ENCODE measurements at regions not wholly inside any gene's neighbourhood (a gene's known extent, or its start where the extent isn't known, plus 50 kb on each side); places are given as distances from the start of the nearest gene placed in this dataset.

GRCh38 chr11:111185266-111185665 lies 60.3 kb upstream of the POU2AF2 start:
- ChIA-PET POLR2A (no interaction called here), CTCF (interaction anchor here (1.6 kb wide), 1 partner anchor 40 kb away, joined by 3 read pairs; no protein-coding TSS in a partner anchor)
- DNase-seq (ENCODE audit: low read depth, low spot score): no peak
- peak overlapping the region; percentile 52 for H3K27ac ChIP-seq (ENCODE audit: low read depth, low read length)
- no peak overlapping the region for H3K4me3 ChIP-seq (ENCODE audit: low read depth, low read length)
- no peak for TF ChIP-seq CTCF (IDR thresholded peaks at IDR 0.05; ENCODE audit: low read depth, low read length)
- H3K27me3 ChIP-seq (ENCODE audit: control insufficient read depth, insufficient read depth, low read length): no peaks in the 10 kb centered on the region
- H3K9me3 ChIP-seq (ENCODE audit: control insufficient read depth, insufficient read depth, low read length): no peaks in the 10 kb centered on the region

GRCh38 chr11:111183706-111184105 lies 61.8 kb upstream of the POU2AF2 start:
- no peak for DNase-seq (ENCODE audit: low read depth, low spot score)
- ChIA-PET CTCF (no interaction called here), POLR2A (no interaction called here)

GRCh38 chr11:111179184-111179910 lies 66.2 kb upstream of the POU2AF2 start:
- no peaks in the 10 kb centered on the region for H3K9me3 ChIP-seq (ENCODE audit: control insufficient read depth, insufficient read depth, low read length)
- no peak for TF ChIP-seq CTCF (IDR thresholded peaks at IDR 0.05; ENCODE audit: low read depth, low read length)
- ChIA-PET POLR2A (no interaction called here), CTCF (interaction anchor here (1.3 kb wide), 1 partner anchor 50 kb away, joined by 4 read pairs; no protein-coding TSS in a partner anchor)
- DNase-seq (ENCODE audit: low read depth, low spot score): no peak
- H3K27me3 ChIP-seq (ENCODE audit: control insufficient read depth, insufficient read depth, low read length): no peaks in the 10 kb centered on the region
- no peak overlapping the region for H3K4me3 ChIP-seq (ENCODE audit: low read depth, low read length)
- H3K27ac ChIP-seq (ENCODE audit: low read depth, low read length): no peak overlapping the region

More at GRCh38 chr11:111183706-111184105, 61.8 kb upstream of the POU2AF2 start:
- no peak for TF ChIP-seq CTCF (IDR thresholded peaks at IDR 0.05; ENCODE audit: low read depth, low read length)
- no peak overlapping the region for H3K27ac ChIP-seq (ENCODE audit: low read depth, low read length)
- H3K9me3 ChIP-seq (ENCODE audit: control insufficient read depth, insufficient read depth, low read length): no peaks in the 10 kb centered on the region
- no peak overlapping the region for H3K4me3 ChIP-seq (ENCODE audit: low read depth, low read length)
- no peaks in the 10 kb centered on the region for H3K27me3 ChIP-seq (ENCODE audit: control insufficient read depth, insufficient read depth, low read length)

- H3K27ac ChIP-seq (ENCODE audit: low read depth, low read length): no peak overlapping the region
- DNase-seq (ENCODE audit: low read depth, low spot score): no peak
- POLR2A ChIA-PET: no interaction called here
- no peak for TF ChIP-seq CTCF (IDR thresholded peaks at IDR 0.05; ENCODE audit: low read depth, low read length)
- CTCF ChIA-PET: no interaction called here
- H3K4me3 ChIP-seq (ENCODE audit: low read depth, low read length): no peak overlapping the region
- H3K27me3 ChIP-seq (ENCODE audit: control insufficient read depth, insufficient read depth, low read length): no peaks in the 10 kb centered on the region
- H3K9me3 ChIP-seq (ENCODE audit: control insufficient read depth, insufficient read depth, low read length): no peaks in the 10 kb centered on the region
These were observed 68.3 kb upstream of the POU2AF2 start for GRCh38 chr11:111177037-111177871.

- POLR2A ChIA-PET: no interaction called here
These were observed 68.9 kb upstream of the POU2AF2 start for GRCh38 chr11:111176603-111177002.

More at GRCh38 chr11:111176603-111177002, 68.9 kb upstream of the POU2AF2 start:
- CTCF ChIA-PET: no interaction called here
- H3K27ac ChIP-seq (ENCODE audit: low read depth, low read length): no peak overlapping the region
- TF ChIP-seq CTCF (IDR thresholded peaks at IDR 0.05; ENCODE audit: low read depth, low read length): no peak
- H3K9me3 ChIP-seq (ENCODE audit: control insufficient read depth, insufficient read depth, low read length): no peaks in the 10 kb centered on the region
- DNase-seq (ENCODE audit: low read depth, low spot score): no peak
- H3K4me3 ChIP-seq (ENCODE audit: low read depth, low read length): no peak overlapping the region
- no peaks in the 10 kb centered on the region for H3K27me3 ChIP-seq (ENCODE audit: control insufficient read depth, insufficient read depth, low read length)
